ENCODE measurements at regions not wholly inside any gene's neighbourhood (a gene's known extent, or its start where the extent isn't known, plus 50 kb on each side); places are given as distances from the start of the nearest gene placed in this dataset.

- H3K4me3 ChIP-seq (ENCODE audit: low read depth, low read length): no peak overlapping the region
- no peak for DNase-seq (ENCODE audit: low read depth)
Observed at GRCh38 chr1:191261111-191261510, 783.4 kb upstream of the BRINP3 start.

GRCh38 chr1:191279266-191279800 lies 801.7 kb upstream of the BRINP3 start:
- no peak for TF ChIP-seq CTCF (IDR thresholded peaks at IDR 0.05; ENCODE audit: control insufficient read depth, extremely low read depth, insufficient read depth)
- no peak for DNase-seq (ENCODE audit: low read depth)
- H3K4me3 ChIP-seq (ENCODE audit: low read depth, low read length): no peak overlapping the region

More at GRCh38 chr1:191261111-191261510, 783.4 kb upstream of the BRINP3 start:
- TF ChIP-seq CTCF (IDR thresholded peaks at IDR 0.05; ENCODE audit: control insufficient read depth, extremely low read depth, insufficient read depth): no peak

GRCh38 chr1:191284175-191284574 lies 806.5 kb upstream of the BRINP3 start:
- no peak for DNase-seq (ENCODE audit: low read depth)
- no peak for TF ChIP-seq CTCF (IDR thresholded peaks at IDR 0.05; ENCODE audit: control insufficient read depth, extremely low read depth, insufficient read depth)
- H3K4me3 ChIP-seq (ENCODE audit: low read depth, low read length): no peak overlapping the region

- no peak for DNase-seq (ENCODE audit: low read depth)
- no peak overlapping the region for H3K4me3 ChIP-seq (ENCODE audit: low read depth, low read length)
- no peak for TF ChIP-seq CTCF (IDR thresholded peaks at IDR 0.05; ENCODE audit: control insufficient read depth, extremely low read depth, insufficient read depth)
Observed at GRCh38 chr1:191290441-191290840, 812.8 kb upstream of the BRINP3 start.

- no peak overlapping the region for H3K4me3 ChIP-seq (ENCODE audit: low read depth, low read length)
- DNase-seq (ENCODE audit: low read depth): no peak
- no peak for TF ChIP-seq CTCF (IDR thresholded peaks at IDR 0.05; ENCODE audit: control insufficient read depth, extremely low read depth, insufficient read depth)
Observed at GRCh38 chr1:191305370-191305769, 827.7 kb upstream of the BRINP3 start.

GRCh38 chr1:191306916-191307315 lies 829.3 kb upstream of the BRINP3 start:
- TF ChIP-seq CTCF (IDR thresholded peaks at IDR 0.05; ENCODE audit: control insufficient read depth, extremely low read depth, insufficient read depth): no peak
- H3K4me3 ChIP-seq (ENCODE audit: low read depth, low read length): no peak overlapping the region
- DNase-seq (ENCODE audit: low read depth): no peak

GRCh38 chr1:191320062-191320461 lies 838.2 kb upstream of the RGS18 start:
- peak; percentile 34 for DNase-seq (ENCODE audit: low read depth)
- no peak overlapping the region for H3K4me3 ChIP-seq (ENCODE audit: low read depth, low read length)
- TF ChIP-seq CTCF (IDR thresholded peaks at IDR 0.05; ENCODE audit: control insufficient read depth, extremely low read depth, insufficient read depth): no peak

All from LNCaP clone FGC (cell line).